BJ (cell line): ENCODE measurements at regions not wholly inside any gene's neighbourhood (a gene's known extent, or its start where the extent isn't known, plus 50 kb on each side); places are given as distances from the start of the nearest gene placed in this dataset.

Experiments
- CTCF ChIA-PET: fragments of 350-600 bp; formaldehyde crosslinking; extraction: SDS; loops from one replicate; lab custom pipeline; 2021; ENCODE audit warnings: antibody characterized with exemption, inconsistent platforms; lab: Yijun Ruan, JAX
- POLR2A ChIA-PET: fragments of 300-600 bp; sonication (Branson Sonifier 250); formaldehyde crosslinking; extraction: SDS; loops from one replicate; lab custom pipeline; 2021; ENCODE audit warnings: antibody characterized with exemption; lab: Charles Lee
- DNase-seq: peaks from one replicate; pipeline ENCODE4 v3.0.0-alpha.2; 2011; ENCODE audit warnings: low read depth
- H3K27me3 ChIP-seq: 2 replicates; pipeline ENCODE4 v1.6.0; 2011; ENCODE audit warnings: low read length; ENCODE audit not compliant: control insufficient read depth, insufficient read depth
- H3K36me3 ChIP-seq: 2 replicates; pipeline ENCODE4 v1.5.1; 2011; ENCODE audit warnings: low read length; ENCODE audit not compliant: control insufficient read depth, insufficient read depth
- H3K4me3 ChIP-seq: 2 replicates; pipeline ENCODE4 v1.5.1; 2011; ENCODE audit warnings: low read depth, mild to moderate bottlenecking, control low read depth, low read length
- CTCF ChIP-seq: IDR thresholded peaks from 2 replicates; pipeline ENCODE4 v1.5.1; 2011; ENCODE audit warnings: low read depth, mild to moderate bottlenecking, control low read depth, inconsistent platforms, low read length, moderate library complexity; ENCODE audit not compliant: insufficient read depth

GRCh38 chr10:125389648-125390047 lies 229.3 kb upstream of the CTBP2 start:
- no peaks in the 10 kb centered on the region for H3K27me3 ChIP-seq
- no peak overlapping the region for H3K4me3 ChIP-seq
- DNase-seq = no peak
- TF ChIP-seq CTCF = no peak
- no peaks in the 10 kb centered on the region for H3K36me3 ChIP-seq
- ChIA-PET CTCF (interaction anchor here (1.3 kb wide), 1 partner anchor 47 kb away, joined by 4 read pairs; no protein-coding TSS in a partner anchor), POLR2A (no interaction called here)

- TF ChIP-seq CTCF = no peak
- CTCF ChIA-PET = no interaction called here
- Histone ChIP-seq H3K36me3 (no peaks in the 10 kb centered on the region), H3K27me3 (no peaks in the 10 kb centered on the region), H3K4me3 (no peak overlapping the region)
- DNase-seq = no peak
- POLR2A ChIA-PET = no interaction called here
Observed at GRCh38 chr10:125379592-125379991, 219.2 kb upstream of the CTBP2 start.

GRCh38 chr10:125377368-125377767 lies 217.0 kb upstream of the CTBP2 start:
- POLR2A ChIA-PET = no interaction called here
- Histone ChIP-seq H3K4me3 (no peak overlapping the region), H3K36me3 (no peaks in the 10 kb centered on the region), H3K27me3 (no peaks in the 10 kb centered on the region)
- no peak for TF ChIP-seq CTCF
- DNase-seq = no peak
- CTCF ChIA-PET = interaction anchor here (0.5 kb wide), 1 partner anchor 842 kb away, joined by 3 read pairs; no protein-coding TSS in a partner anchor

- Histone ChIP-seq H3K4me3 (no peak overlapping the region), H3K27me3 (no peaks in the 10 kb centered on the region), H3K36me3 (no peaks in the 10 kb centered on the region)
- ChIA-PET CTCF (interaction anchor here (1.1 kb wide), 1 partner anchor 327 kb away, joined by 4 read pairs; no protein-coding TSS in a partner anchor), POLR2A (no interaction called here)
- DNase-seq = no peak
- no peak for TF ChIP-seq CTCF
Observed at GRCh38 chr10:125375210-125375609, 214.8 kb upstream of the CTBP2 start.

- Histone ChIP-seq H3K4me3 (no peak overlapping the region), H3K36me3 (no peaks in the 10 kb centered on the region), H3K27me3 (no peaks in the 10 kb centered on the region)
- CTCF ChIA-PET = no interaction called here
- POLR2A ChIA-PET = no interaction called here
- TF ChIP-seq CTCF = no peak
- no peak for DNase-seq
Observed at GRCh38 chr10:125373546-125373945, 213.2 kb upstream of the CTBP2 start.
